H9 (cell line): ENCODE measurements at regions not wholly inside any gene's neighbourhood (a gene's known extent, or its start where the extent isn't known, plus 50 kb on each side); places are given as distances from the start of the nearest gene placed in this dataset.

Source experiments
- DNase-seq: peaks from one replicate; pipeline ENCODE4 v3.0.0-alpha.2; 2017
- H2AFZ ChIP-seq: one replicate; pipeline ENCODE4 v1.6.1; 2013; ENCODE audit warnings: mild to moderate bottlenecking, low read length, control low read depth, moderate library complexity
- H2AK5ac ChIP-seq: 2 replicates; pipeline ENCODE4 v1.6.1; 2013; ENCODE audit warnings: low read length, control low read depth, mixed read lengths; ENCODE audit not compliant: insufficient read length
- H2BK120ac ChIP-seq: one replicate; pipeline ENCODE4 v1.6.1; 2013; ENCODE audit warnings: low read depth, mild to moderate bottlenecking, low read length, control low read depth, inconsistent platforms; ENCODE audit not compliant: poor library complexity, severe bottlenecking
- H2BK12ac ChIP-seq: 2 replicates; pipeline ENCODE4 v1.6.1; 2013; ENCODE audit warnings: low read length, control low read depth, mixed read lengths, low read depth; ENCODE audit not compliant: insufficient read length
- H2BK15ac ChIP-seq: 2 replicates; pipeline ENCODE4 v1.6.1; 2013; ENCODE audit warnings: low read depth, low read length, control low read depth
- H2BK20ac ChIP-seq: one replicate; pipeline ENCODE4 v1.6.1; 2013; ENCODE audit warnings: low read depth, mild to moderate bottlenecking, low read length, control low read depth, inconsistent platforms; ENCODE audit not compliant: poor library complexity, severe bottlenecking
- H2BK5ac ChIP-seq: 2 replicates; pipeline ENCODE4 v1.6.1; 2013; ENCODE audit warnings: low read length, control low read depth, mixed read lengths; ENCODE audit not compliant: insufficient read length
- H3K14ac ChIP-seq: 2 replicates; pipeline ENCODE4 v1.6.1; 2013; ENCODE audit warnings: low read length, control low read depth; ENCODE audit not compliant: insufficient read depth
- H3K18ac ChIP-seq: 2 replicates; pipeline ENCODE4 v1.6.1; 2013; ENCODE audit warnings: low read depth, mild to moderate bottlenecking, mixed read lengths, low read length, control low read depth; ENCODE audit not compliant: insufficient read length
- H3K23ac ChIP-seq: 2 replicates; pipeline ENCODE4 v1.6.1; 2013; ENCODE audit warnings: low read length, control low read depth, mixed read lengths, low read depth; ENCODE audit not compliant: insufficient read length
- H3K23me2 ChIP-seq: 2 replicates; pipeline ENCODE4 v1.6.1; 2013; ENCODE audit warnings: low read depth, mild to moderate bottlenecking, mixed read lengths, low read length, control low read depth; ENCODE audit not compliant: insufficient read length, poor library complexity, severe bottlenecking
- H3K27ac ChIP-seq: 2 replicates; pipeline ENCODE4 v1.5.1; 2013; ENCODE audit warnings: low read length, control low read depth, mixed read lengths, low read depth; ENCODE audit not compliant: insufficient read length
- H3K27me3 ChIP-seq: 2 replicates; pipeline ENCODE4 v1.6.1; 2013; ENCODE audit warnings: low read length, control low read depth, inconsistent platforms; ENCODE audit not compliant: insufficient read depth
- H3K4ac ChIP-seq: 2 replicates; pipeline ENCODE4 v1.6.1; 2013; ENCODE audit warnings: low read depth, mild to moderate bottlenecking, control low read depth, inconsistent platforms, low read length, moderate library complexity
- H3K4me1 ChIP-seq: 2 replicates; pipeline ENCODE4 v1.6.1; 2013; ENCODE audit warnings: low read length, control low read depth, inconsistent platforms; ENCODE audit not compliant: insufficient read depth
- H3K4me2 ChIP-seq: 2 replicates; pipeline ENCODE4 v1.6.1; 2013; ENCODE audit warnings: low read length, control low read depth, mixed read lengths; ENCODE audit not compliant: insufficient read length, insufficient read depth
- H3K56ac ChIP-seq: 2 replicates; pipeline ENCODE4 v1.6.1; 2013; ENCODE audit warnings: low read depth, mild to moderate bottlenecking, mixed read lengths, low read length, control low read depth; ENCODE audit not compliant: insufficient read length
- H3K79me1 ChIP-seq: 2 replicates; pipeline ENCODE4 v1.6.1; 2013; ENCODE audit warnings: low read depth, mild to moderate bottlenecking, moderate library complexity, low read length, control low read depth, inconsistent platforms; ENCODE audit not compliant: insufficient read depth, poor library complexity, severe bottlenecking
- H3K79me2 ChIP-seq: 2 replicates; pipeline ENCODE4 v1.6.1; 2013; ENCODE audit warnings: low read length, control low read depth, inconsistent platforms; ENCODE audit not compliant: insufficient read depth
- H3K9ac ChIP-seq: 2 replicates; pipeline ENCODE4 v1.6.1; 2013; ENCODE audit warnings: low read length, control low read depth, mixed read lengths; ENCODE audit not compliant: insufficient read length; ENCODE audit errors: extremely low read depth
- H3K9me3 ChIP-seq: one replicate; pipeline ENCODE4 v1.6.1; 2013; ENCODE audit warnings: low read depth, low read length, inconsistent platforms; ENCODE audit not compliant: control insufficient read depth
- H3T11ph ChIP-seq: one replicate; pipeline ENCODE4 v1.6.1; 2013; ENCODE audit warnings: mild to moderate bottlenecking, low read length, control low read depth, inconsistent platforms
- H4K20me1 ChIP-seq: one replicate; pipeline ENCODE4 v1.6.1; 2013; ENCODE audit not compliant: control insufficient read depth, insufficient read length, insufficient read depth
- H4K5ac ChIP-seq: 2 replicates; pipeline ENCODE4 v1.6.1; 2013; ENCODE audit warnings: low read depth, mild to moderate bottlenecking, mixed read lengths, low read length, control low read depth; ENCODE audit not compliant: insufficient read length
- H4K8ac ChIP-seq: replicated peaks from 2 replicates; pipeline ENCODE4 v1.6.1; 2013; ENCODE audit warnings: low read length, control low read depth, mixed read lengths, low read depth; ENCODE audit not compliant: insufficient read length
- H4K91ac ChIP-seq: 2 replicates; pipeline ENCODE4 v1.6.1; 2013; ENCODE audit warnings: low read depth, mild to moderate bottlenecking, moderate library complexity, mixed read lengths, low read length, control low read depth; ENCODE audit not compliant: insufficient read length
- H3K27ac Mint-ChIP-seq, 3 experiments: 2 replicates in 2 of 3; 3 replicates in 1 of 3; pipeline ENCODE4 v1.8.0; 2020 to 2021; ENCODE audit warnings: mixed read lengths in 3 of 3, mild to moderate bottlenecking in 1 of 3, moderate library complexity in 1 of 3
- H3K27me3 Mint-ChIP-seq: 2 replicates; pipeline ENCODE4 v1.8.0; 2021; ENCODE audit warnings: low read depth, mild to moderate bottlenecking, moderate library complexity, mixed read lengths
- H3K36me3 Mint-ChIP-seq, 3 experiments: 2 replicates in 2 of 3; 3 replicates in 1 of 3; pipeline ENCODE4 v1.8.0; 2020 to 2021; ENCODE audit warnings: low read depth in 3 of 3, mixed read lengths in 3 of 3; ENCODE audit not compliant: insufficient read depth in 1 of 3
- H3K4me1 Mint-ChIP-seq, 2 experiments: 2 replicates each; pipeline ENCODE4 v1.8.0; 2020; ENCODE audit warnings: mixed read lengths in 2 of 2
- H3K4me3 Mint-ChIP-seq, 2 experiments: 2 replicates in 1 of 2; 3 replicates in 1 of 2; pipeline ENCODE4 v1.8.0; 2020 to 2021; ENCODE audit warnings: mild to moderate bottlenecking in 2 of 2, mixed read lengths in 2 of 2, moderate library complexity in 1 of 2
- H3K9me3 Mint-ChIP-seq, 2 experiments: 2 replicates in 1 of 2; 3 replicates in 1 of 2; pipeline ENCODE4 v1.8.0; 2020; ENCODE audit warnings: mild to moderate bottlenecking in 2 of 2, mixed read lengths in 2 of 2, moderate library complexity in 1 of 2
- CTCF ChIP-seq: fragments of 200-600 bp; sonication (generic); conservative IDR thresholded peaks from 3 replicates; pipeline ENCODE4 v1.8.0; 2021; ENCODE audit warnings: antibody characterized with exemption, mild to moderate bottlenecking
- WGBS: extraction: QIAGEN DNeasy Blood & Tissue Kit; methylation state at CpG from one replicate; pipeline ENCODE4 v1.1.7; 2013; ENCODE audit warnings: missing lambda C conversion rate, low lambda C conversion rate, mixed read lengths; ENCODE audit not compliant: insufficient read length; ENCODE audit errors: extremely low coverage; 5-methylcytosine and 5-hydroxymethylcytosine counted together

GRCh38 chr2:162915858-162916257 lies 77.3 kb upstream of the KCNH7 start:
- no peak overlapping the region for H4K91ac ChIP-seq
- H4K5ac ChIP-seq: no peak overlapping the region
- Mint-ChIP-seq H3K27ac (no peak overlapping the region), H3K9me3 (no peaks in the 10 kb centered on the region), H3K4me1 (no peaks in the 10 kb centered on the region), H3K4me3 (no peak overlapping the region), H3K36me3 (no peaks in the 10 kb centered on the region; a peak in 1 of 7 replicates), H3K27me3 (no peaks in the 10 kb centered on the region)
- no peak overlapping the region for H2AK5ac ChIP-seq
- H3K4me2 ChIP-seq: no peak overlapping the region
- no peak overlapping the region for H3K56ac ChIP-seq
- no peak overlapping the region for H3T11ph ChIP-seq
- H3K9ac ChIP-seq: no peak overlapping the region
- no peak overlapping the region for H4K8ac ChIP-seq
- H2BK20ac ChIP-seq: no peak overlapping the region
- no CpG with 5 or more reads among the region's 8 CpGs for WGBS
- TF ChIP-seq CTCF: no peak
- no peak overlapping the region for H2BK120ac ChIP-seq
- no peak overlapping the region for H2BK5ac ChIP-seq
- no peak overlapping the region for H3K14ac ChIP-seq
- H3K9me3 ChIP-seq: no peaks in the 10 kb centered on the region
- no peaks in the 10 kb centered on the region for H3K79me2 ChIP-seq
- H3K27me3 ChIP-seq: no peaks in the 10 kb centered on the region
- no peak overlapping the region for H3K4ac ChIP-seq
- H2BK12ac ChIP-seq: no peak overlapping the region
- H2AFZ ChIP-seq: no peak overlapping the region
- H3K23ac ChIP-seq: no peak overlapping the region
- no peaks in the 10 kb centered on the region for H3K79me1 ChIP-seq
- no peak overlapping the region for H3K18ac ChIP-seq
- no peak overlapping the region for H3K27ac ChIP-seq
- H2BK15ac ChIP-seq: no peak overlapping the region
- no peak for DNase-seq
- no peaks in the 10 kb centered on the region for H3K23me2 ChIP-seq
- no peaks in the 10 kb centered on the region for H3K4me1 ChIP-seq
- no peaks in the 10 kb centered on the region for H4K20me1 ChIP-seq
